Occipital lobe (tissue), 1 donor: ENCODE measurements at regions not wholly inside any gene's neighbourhood (a gene's known extent, or its start where the extent isn't known, plus 50 kb on each side); places are given as distances from the start of the nearest gene placed in this dataset.

ENCODE experiments used
- DNase-seq: peaks from one replicate; lab custom pipeline; 2025; lab: John Stamatoyannopoulos, UW

DNA sequence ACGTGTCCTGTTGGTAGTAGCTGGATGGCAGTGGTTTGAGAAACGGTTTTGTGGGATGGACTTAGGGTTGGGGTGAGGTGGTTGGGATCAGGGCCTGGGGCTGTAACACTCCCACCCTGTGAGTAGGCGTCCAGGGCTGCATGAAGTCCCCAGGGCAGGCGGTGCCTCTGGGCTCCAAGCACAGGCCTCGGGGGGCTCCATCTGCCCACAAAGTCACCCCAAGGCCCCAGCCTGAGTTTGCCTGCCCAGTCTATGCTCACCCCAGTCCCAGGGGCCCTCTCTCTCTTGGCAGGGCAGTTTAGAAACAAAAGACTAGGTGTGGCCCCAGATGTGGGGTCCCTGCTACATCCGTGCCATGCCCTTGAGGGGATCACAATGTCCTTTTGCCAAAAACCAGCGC is 86.9 kb upstream of the PRR23E start:
- no peak for DNase-seq

- DNase-seq: no peak
Observed at GRCh38 chr3:127106456-127106855, 86.5 kb upstream of the PRR23E start.

GRCh38 chr3:127107002-127107401 is 85.9 kb upstream of the PRR23E start:
- DNase-seq: no peak

- no peak for DNase-seq
Observed at GRCh38 chr3:127107491-127108375, 85.2 kb upstream of the PRR23E start.

GRCh38 chr3:127108796-127109195 is 84.1 kb upstream of the PRR23E start:
- DNase-seq: no peak

DNA sequence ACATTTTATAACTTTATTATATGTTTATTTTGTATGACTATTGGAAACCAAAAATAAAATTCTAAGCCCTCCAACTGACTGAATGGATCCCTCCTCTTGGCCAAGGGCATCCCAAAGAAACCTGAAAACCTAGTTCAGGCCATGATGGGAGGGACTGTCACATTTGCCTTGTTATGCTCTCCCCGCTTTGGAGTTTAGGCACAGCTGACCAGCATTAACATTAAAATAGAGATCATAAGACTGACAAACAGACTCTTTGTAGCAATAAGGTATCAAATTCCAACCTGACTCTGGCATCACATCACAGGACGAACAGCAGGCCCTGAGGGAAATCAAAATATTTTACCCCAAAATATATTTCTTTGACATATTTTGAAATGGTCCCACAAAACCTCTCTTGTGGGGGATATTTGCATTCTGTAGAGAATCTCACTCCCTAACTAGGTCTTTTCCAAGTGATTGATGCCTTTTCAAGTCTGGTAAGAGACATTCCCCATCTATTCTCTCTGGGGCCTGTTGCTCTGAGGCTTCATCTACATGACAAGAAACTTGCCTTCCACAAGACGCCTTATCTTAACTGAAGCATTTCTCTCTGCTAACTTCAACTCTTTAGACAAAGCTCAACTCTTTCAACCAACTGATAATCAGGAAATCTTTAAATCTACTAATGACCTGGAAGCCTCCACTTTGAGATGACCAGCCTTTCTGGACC is 81.8 kb upstream of the PRR23E start:
- DNase-seq: no peak

DNA sequence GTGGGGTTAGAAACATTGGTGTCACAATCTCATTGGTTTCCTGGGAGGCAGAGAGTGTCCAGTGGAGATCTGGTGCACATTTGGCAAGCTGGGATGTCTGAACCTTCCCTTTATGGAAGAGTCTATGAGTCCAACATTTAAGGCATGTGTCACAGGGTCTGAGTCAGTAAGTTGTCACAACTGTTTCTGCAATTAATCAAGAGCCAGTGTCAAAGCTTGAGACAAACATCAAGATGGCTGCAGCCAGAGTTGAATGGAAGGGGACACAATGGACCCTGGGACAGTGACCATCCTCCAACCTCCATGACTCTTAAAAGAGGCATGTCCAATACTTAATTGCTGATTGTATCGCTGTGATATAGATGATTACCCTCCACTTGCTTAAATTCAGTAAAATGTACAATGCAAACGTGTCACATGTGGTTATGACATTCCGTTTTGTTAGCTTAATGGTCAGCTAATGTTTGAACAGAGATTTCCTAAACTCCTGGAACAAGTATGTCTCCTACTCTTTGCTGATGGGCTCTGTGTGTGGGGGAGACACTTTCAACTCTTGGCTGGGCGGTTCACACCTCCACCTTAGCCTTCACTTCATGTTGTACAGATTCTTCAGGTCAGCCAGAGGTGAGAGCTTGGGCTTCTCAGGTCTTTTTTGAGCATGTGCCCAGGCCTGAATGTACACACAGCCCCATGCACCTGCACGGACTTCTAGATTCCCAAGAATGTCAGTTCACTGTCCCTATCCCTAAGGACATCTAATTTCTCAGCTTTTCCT is 79.9 kb upstream of the PRR23E start:
- DNase-seq: no peak

DNA sequence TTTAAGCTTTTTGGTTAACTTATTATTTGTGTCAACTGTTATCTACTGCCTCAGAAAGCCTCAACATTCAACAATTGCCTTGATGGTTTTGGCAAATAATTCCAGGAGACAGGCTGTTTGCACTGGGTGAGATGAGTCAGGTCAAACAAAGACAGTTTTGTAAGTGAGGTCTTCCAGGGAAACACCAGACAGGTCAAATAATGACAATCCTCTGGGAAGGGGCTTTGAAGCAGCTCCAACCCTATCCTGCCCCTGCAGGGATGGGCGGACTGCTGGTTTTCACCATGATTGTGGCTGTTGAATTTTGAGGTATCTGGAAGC is 79.4 kb upstream of the PRR23E start:
- no peak for DNase-seq

DNA sequence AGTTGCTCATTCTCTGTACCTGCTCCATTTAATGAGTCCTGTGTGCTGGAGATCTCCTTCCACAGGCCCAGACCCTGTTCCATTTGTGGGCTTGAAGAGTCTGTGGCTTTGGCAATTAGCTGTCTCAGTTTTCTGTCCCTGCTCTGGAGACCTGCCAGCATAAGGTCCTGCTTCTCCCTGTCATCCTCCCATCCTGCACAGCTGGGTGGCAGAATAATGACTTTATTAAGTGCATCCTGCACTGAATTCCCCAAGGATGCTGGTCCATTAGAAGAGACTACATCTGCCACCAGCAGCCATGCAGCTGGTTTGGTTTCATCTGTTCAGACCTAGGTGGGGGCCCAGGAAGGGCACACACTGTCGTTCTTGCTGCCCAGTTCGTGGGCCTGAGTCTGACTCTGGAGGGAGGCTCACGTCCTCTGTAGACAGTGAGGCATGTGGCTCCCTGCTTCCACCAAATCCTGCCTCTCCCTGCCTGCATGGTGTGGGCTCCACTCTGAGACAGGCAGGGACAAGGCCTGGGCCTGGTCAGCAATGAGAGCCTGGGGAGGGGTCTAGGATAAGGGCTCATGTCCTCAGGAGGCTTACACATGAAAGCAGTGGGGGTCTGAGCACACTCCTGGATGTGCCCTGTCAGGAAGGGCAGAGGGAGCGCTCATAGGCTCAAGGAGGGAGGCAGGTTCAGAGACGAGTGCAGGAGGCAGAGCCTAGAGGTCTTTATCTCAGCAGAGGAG is 78.4 kb upstream of the PRR23E start:
- no peak for DNase-seq

DNA sequence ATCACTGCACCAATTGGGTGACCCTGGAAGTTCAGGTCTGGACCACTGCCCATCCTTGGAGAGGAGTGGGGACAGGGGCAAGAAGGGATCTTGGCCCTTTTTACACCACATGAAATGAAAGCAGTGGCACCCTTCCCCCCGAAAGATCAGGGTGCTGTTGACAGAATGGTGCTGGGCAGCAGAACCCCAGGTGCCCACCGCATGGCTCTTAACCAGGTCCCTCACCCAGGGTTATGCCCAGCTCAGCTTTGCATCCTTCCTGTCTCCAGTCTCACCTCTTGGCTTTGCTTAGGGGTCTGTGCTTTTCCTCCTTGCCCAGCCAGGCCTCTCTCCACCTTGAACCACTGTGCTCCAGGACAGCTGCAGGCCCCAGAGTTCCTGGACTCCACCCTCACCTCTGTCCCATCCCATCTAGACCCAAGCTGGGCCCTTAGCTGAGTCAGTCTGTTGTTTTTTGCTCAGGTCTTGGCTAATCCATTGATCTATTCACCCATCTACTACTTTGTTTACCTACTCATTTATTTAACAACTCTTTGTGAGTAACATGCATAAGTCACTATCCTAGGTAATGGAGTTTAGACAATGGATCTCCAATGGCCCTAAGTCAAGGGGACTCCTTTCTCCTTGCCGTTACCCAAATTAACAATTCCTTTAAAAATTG is 77.1 kb upstream of the PRR23E start:
- no peak for DNase-seq

- DNase-seq: no peak
Observed at GRCh38 chr3:127118366-127118765, 74.6 kb upstream of the PRR23E start.

- DNase-seq: no peak
Observed at GRCh38 chr3:127119693-127120464, 73.1 kb upstream of the PRR23E start.

DNA sequence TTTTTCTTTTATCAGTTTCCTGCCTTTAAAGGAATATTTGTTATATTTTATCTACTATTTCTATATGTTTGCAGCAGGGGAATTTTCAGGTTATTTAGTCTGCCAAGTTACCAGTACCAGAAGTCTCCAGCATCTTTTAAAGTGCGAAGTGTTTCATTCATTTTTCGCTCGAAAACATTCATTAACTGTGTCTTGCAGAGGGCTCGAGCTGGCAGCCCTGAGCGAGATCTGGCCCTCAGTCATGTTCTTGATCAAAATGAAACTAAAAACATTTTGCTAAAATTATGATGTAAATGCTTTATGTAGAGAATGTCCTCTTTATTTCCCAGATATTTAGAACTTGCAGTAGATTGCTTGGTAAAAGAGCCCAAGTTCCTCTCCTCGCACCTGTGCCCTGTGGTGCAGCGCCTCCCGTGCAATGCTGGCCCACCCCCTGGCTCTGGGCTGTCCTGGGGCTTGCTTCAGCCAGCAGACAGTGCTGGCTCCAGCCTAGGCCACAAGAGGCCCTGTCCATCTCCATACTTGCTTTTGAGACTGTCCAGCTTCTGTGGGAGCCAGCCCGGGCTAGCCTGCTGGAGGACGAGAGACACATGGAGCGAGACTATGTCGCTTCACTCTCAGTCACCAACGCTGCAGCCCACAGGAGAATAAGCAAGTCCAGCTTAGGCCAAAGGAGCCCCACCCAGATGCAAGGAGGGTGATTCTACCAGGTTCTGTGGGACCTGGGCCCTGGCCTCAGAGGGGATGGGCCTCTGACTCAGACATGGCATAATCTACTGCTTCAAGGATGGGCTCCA is 71.9 kb upstream of the PRR23E start:
- no peak for DNase-seq

GRCh38 chr3:127121885-127122284 is 71.0 kb upstream of the PRR23E start:
- DNase-seq: no peak

- DNase-seq: no peak
Observed at GRCh38 chr3:127123533-127123932, 69.4 kb upstream of the PRR23E start.

DNA sequence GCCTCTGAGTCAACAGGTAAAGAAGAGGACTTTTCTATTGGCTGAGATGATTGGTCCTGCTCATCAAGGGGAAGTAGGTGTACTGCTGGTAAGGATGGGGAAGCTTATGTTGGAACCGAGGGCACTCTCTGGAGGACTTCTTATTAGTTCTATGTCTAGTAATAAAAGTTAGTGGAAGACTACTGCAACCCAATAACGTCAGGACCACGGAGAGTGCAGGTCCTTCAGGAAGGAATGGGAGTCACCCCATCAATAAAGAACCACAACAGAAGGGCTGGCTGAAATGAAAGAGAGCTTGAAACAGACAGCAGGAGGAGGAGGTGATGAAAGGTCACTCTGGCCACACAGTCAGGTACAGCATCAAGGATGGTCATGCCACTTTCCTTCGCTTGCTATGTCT is 68.8 kb upstream of the PRR23E start:
- DNase-seq: no peak

DNA sequence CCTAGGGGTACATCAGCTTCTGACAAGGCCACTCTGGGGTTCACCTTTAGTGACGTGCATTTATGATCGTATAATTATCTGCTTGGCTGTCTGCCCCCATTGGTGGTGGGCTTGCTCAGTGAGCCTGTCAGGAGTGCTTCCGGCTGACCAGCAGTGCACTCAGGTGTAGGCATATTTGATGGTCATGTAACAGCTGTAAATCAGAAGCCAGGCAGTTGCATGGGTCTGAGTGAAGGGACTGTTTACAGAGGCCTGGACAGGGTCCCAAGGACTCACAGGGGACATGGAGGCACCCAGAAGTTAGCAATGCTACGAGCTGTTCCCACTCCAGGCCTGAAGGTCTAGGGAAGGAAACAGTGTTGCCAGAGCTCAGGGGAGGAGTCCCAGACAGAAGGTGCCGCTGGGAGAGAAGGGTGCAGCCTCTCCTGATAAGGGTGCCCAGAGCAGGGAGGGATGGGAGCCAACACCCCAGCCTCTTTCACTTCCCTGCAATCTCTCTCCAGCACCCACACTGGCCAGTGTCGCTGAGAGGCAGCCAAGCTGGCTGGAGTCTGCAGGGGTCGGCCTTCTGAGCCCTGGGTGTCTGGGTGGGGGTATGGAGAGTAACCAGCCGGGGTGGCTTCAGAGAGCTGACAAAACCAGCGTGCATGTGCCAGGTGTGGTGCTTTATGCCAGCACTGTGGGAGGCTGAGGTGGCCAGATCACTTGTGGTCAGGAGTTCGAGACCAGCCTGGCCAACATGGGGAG is 61.3 kb upstream of the PRR23E start:
- DNase-seq: no peak

DNA sequence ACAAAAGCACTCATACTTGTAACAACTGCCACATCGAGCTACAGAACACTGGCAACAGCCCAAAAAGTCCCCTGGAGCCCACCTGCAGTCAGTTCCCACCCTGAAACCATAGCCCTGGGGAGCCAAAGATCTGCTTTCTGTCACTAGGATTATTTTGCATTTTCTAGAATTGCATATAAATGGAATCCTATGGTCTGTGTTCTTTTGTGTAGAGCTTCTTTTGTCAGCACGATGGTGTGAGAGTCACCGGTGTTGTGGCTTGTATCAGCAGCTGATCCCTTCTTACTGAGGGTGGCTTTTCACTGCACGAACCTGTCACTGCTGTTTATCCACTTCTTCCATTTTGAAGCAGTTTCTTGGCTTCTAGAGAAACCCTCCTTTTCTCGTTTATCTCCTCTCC is 60.1 kb upstream of the PRR23E start:
- DNase-seq: no peak

GRCh38 chr3:127133971-127134370 is 59.0 kb upstream of the PRR23E start:
- DNase-seq: no peak
